Spleen (tissue), 7 donors: ENCODE measurements at regions not wholly inside any gene's neighbourhood (a gene's known extent, or its start where the extent isn't known, plus 50 kb on each side); places are given as distances from the start of the nearest gene placed in this dataset.

Experiments used
- POLR2A ChIP-seq, 3 donors: fragments of 450-650 bp; IDR thresholded peaks; one replicate each; pipeline ENCODE4 v1.5.1; 2017; ENCODE audit warnings: antibody characterized with exemption in 3 of 3, mild to moderate bottlenecking in 1 of 3
- POLR2AphosphoS5 ChIP-seq, 3 donors: sonication (generic); formaldehyde crosslinking; IDR thresholded peaks; one replicate each; pipeline ENCODE4 v1.5.1; 2017; ENCODE audit warnings: antibody characterized with exemption in 3 of 3
- TF ChIP-seq, protein P1 (sequence below), 11 experiments: fragments of 200-600 bp in 7 of 11; fragments of 450-650 bp in 4 of 11; sonication (generic) in 4 of 11; IDR thresholded peaks in 8 of 11; conservative IDR thresholded peaks in 3 of 11; 1 replicate in 7 of 11; 2 replicates in 4 of 11; pipeline versions ENCODE4 v1.4.0 to v1.8.0; 2016 to 2021; ENCODE audit warnings: antibody characterized with exemption in 11 of 11, inconsistent platforms in 4 of 11, mild to moderate bottlenecking in 1 of 11
- donor health status: DM: no; HTN: no; CAD: no; lungs with moderate emphysema.
- donor health status: DM: no; HTN: no; CAD: no.
- donor health status: DM: no; HTN: no; CAD: no.

DNA sequence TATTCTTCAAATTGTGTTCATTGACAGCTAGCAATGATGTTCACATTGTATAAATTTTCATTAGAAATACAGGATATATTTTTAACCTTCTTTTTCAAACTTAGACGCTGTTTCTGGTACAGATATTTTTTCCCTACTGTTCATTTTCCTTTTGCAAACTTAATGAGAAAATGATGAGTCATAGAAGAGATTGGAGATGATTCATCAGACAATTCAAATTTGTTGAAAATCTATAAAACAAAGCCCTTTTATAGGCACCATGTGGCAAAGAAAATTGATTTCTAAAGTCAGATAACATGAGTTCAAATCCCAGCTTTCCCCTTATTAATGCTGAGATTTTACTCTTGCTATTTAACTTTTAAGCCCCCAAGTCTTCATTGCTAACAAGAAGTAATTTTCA lies 728.8 kb upstream of the DDX18 start:
- TF ChIP-seq, protein P1, sequence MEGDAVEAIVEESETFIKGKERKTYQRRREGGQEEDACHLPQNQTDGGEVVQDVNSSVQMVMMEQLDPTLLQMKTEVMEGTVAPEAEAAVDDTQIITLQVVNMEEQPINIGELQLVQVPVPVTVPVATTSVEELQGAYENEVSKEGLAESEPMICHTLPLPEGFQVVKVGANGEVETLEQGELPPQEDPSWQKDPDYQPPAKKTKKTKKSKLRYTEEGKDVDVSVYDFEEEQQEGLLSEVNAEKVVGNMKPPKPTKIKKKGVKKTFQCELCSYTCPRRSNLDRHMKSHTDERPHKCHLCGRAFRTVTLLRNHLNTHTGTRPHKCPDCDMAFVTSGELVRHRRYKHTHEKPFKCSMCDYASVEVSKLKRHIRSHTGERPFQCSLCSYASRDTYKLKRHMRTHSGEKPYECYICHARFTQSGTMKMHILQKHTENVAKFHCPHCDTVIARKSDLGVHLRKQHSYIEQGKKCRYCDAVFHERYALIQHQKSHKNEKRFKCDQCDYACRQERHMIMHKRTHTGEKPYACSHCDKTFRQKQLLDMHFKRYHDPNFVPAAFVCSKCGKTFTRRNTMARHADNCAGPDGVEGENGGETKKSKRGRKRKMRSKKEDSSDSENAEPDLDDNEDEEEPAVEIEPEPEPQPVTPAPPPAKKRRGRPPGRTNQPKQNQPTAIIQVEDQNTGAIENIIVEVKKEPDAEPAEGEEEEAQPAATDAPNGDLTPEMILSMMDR (IDR thresholded peaks at IDR 0.05 in 8 of 11, conservative IDR thresholded peaks at IDR 0.05 in 3 of 11) = no peak
- TF ChIP-seq POLR2AphosphoS5 (IDR thresholded peaks at IDR 0.05) (no peak), POLR2A (IDR thresholded peaks at IDR 0.05) (no peak)
